Muscle of arm (tissue), 1 donor: ENCODE measurements at regions not wholly inside any gene's neighbourhood (a gene's known extent, or its start where the extent isn't known, plus 50 kb on each side); places are given as distances from the start of the nearest gene placed in this dataset.
"Not testable (repeated sequence)": the region's sequence is repeated elsewhere in the genome, so short reads cannot be mapped to it uniquely, and the experiment has no call there.

Source experiments
- DNase-seq: peaks from one replicate; pipeline ENCODE4 v3.0.0-alpha.2; 2013

- DNase-seq: no peak
Observed at GRCh38 chr6:51479296-51479695, 608.1 kb downstream of the PKHD1 start.

GRCh38 chr6:51480040-51480439 is 607.4 kb downstream of the PKHD1 start:
- DNase-seq: no peak

- not testable (repeated sequence) for DNase-seq
Observed at GRCh38 chr6:51485869-51486268, 601.5 kb downstream of the PKHD1 start.

- DNase-seq: no peak
Observed at GRCh38 chr6:51487937-51488336, 599.5 kb downstream of the PKHD1 start.

GRCh38 chr6:51489133-51489532 is 598.3 kb downstream of the PKHD1 start:
- DNase-seq: no peak

- no peak for DNase-seq
Observed at GRCh38 chr6:51490101-51490500, 597.3 kb downstream of the PKHD1 start.

GRCh38 chr6:51494342-51494741 is 593.1 kb downstream of the PKHD1 start:
- DNase-seq: no peak

- no peak for DNase-seq
Observed at GRCh38 chr6:51495096-51495495, 592.3 kb downstream of the PKHD1 start.

GRCh38 chr6:51495610-51496396 is 591.6 kb downstream of the PKHD1 start:
- no peak for DNase-seq

- no peak for DNase-seq
Observed at GRCh38 chr6:51502996-51503395, 584.4 kb downstream of the PKHD1 start.

- DNase-seq: no peak
Observed at GRCh38 chr6:51505434-51505833, 582.0 kb downstream of the PKHD1 start.

- no peak for DNase-seq
Observed at GRCh38 chr6:51509597-51509996, 577.8 kb downstream of the PKHD1 start.

- no peak for DNase-seq
Observed at GRCh38 chr6:51511081-51511480, 576.3 kb downstream of the PKHD1 start.

GRCh38 chr6:51513891-51514747 is 573.3 kb downstream of the PKHD1 start:
- DNase-seq: no peak

GRCh38 chr6:51514748-51515402 is 572.5 kb downstream of the PKHD1 start:
- DNase-seq: no peak

GRCh38 chr6:51526049-51526448 is 561.4 kb downstream of the PKHD1 start:
- no peak for DNase-seq

- DNase-seq: no peak
Observed at GRCh38 chr6:51526922-51527321, 560.5 kb downstream of the PKHD1 start.

- no peak for DNase-seq
Observed at GRCh38 chr6:51528556-51528955, 558.9 kb downstream of the PKHD1 start.

- DNase-seq: no peak
Observed at GRCh38 chr6:51529240-51529639, 558.2 kb downstream of the PKHD1 start.

- no peak for DNase-seq
Observed at GRCh38 chr6:51531623-51532022, 555.8 kb downstream of the PKHD1 start.

- no peak for DNase-seq
Observed at GRCh38 chr6:51533962-51534361, 553.5 kb downstream of the PKHD1 start.

GRCh38 chr6:51535327-51535726 is 552.1 kb downstream of the PKHD1 start:
- DNase-seq: no peak

GRCh38 chr6:51536728-51537127 is 550.7 kb downstream of the PKHD1 start:
- no peak for DNase-seq
